Trophoblast cell (in vitro differentiated cells and primary cell): ENCODE measurements at regions not wholly inside any gene's neighbourhood (a gene's known extent, or its start where the extent isn't known, plus 50 kb on each side); places are given as distances from the start of the nearest gene placed in this dataset.

Experiments
- DNase-seq, 2 donors: peaks; one replicate each; pipeline ENCODE4 v3.0.0-alpha.2; 2016
- H2AFZ ChIP-seq: 2 replicates; pipeline ENCODE4 v1.6.1; 2013; ENCODE audit warnings: low read length, moderate library complexity, mild to moderate bottlenecking; ENCODE audit not compliant: insufficient read depth, poor library complexity
- H2AK5ac ChIP-seq: 2 replicates; pipeline ENCODE4 v1.6.1; 2013; ENCODE audit warnings: mild to moderate bottlenecking, low read length
- H2BK120ac ChIP-seq: 2 replicates; pipeline ENCODE4 v1.6.1; 2013; ENCODE audit warnings: low read length, mild to moderate bottlenecking, moderate library complexity; ENCODE audit not compliant: insufficient read depth, poor library complexity
- H2BK12ac ChIP-seq: 2 replicates; pipeline ENCODE4 v1.6.1; 2013; ENCODE audit warnings: mild to moderate bottlenecking, low read length, moderate library complexity
- H2BK5ac ChIP-seq: 2 replicates; pipeline ENCODE4 v1.6.1; 2013; ENCODE audit warnings: low read length, low read depth, moderate library complexity, mild to moderate bottlenecking; ENCODE audit not compliant: poor library complexity
- H3K14ac ChIP-seq: 2 replicates; pipeline ENCODE4 v1.6.1; 2013; ENCODE audit warnings: mild to moderate bottlenecking, low read length
- H3K18ac ChIP-seq: 2 replicates; pipeline ENCODE4 v1.6.1; 2013; ENCODE audit warnings: mild to moderate bottlenecking, low read length
- H3K23ac ChIP-seq: 2 replicates; pipeline ENCODE4 v1.6.1; 2013; ENCODE audit warnings: low read length
- H3K27ac ChIP-seq: 2 replicates; pipeline ENCODE4 v1.5.1; 2013; ENCODE audit warnings: low read depth, mild to moderate bottlenecking, inconsistent platforms, low read length, moderate library complexity
- H3K27me3 ChIP-seq: 2 replicates; pipeline ENCODE4 v1.6.1; 2013; ENCODE audit warnings: inconsistent platforms, mild to moderate bottlenecking, low read length, moderate library complexity; ENCODE audit not compliant: insufficient read depth
- H3K36me3 ChIP-seq, 2 experiments: 1 replicate in 1 of 2; 2 replicates in 1 of 2; pipeline ENCODE4 v1.6.1; 2013; ENCODE audit warnings: low read length in 2 of 2, mild to moderate bottlenecking in 2 of 2, moderate library complexity in 1 of 2; ENCODE audit not compliant: insufficient read depth in 2 of 2, control insufficient read depth in 1 of 2
- H3K4ac ChIP-seq: 2 replicates; pipeline ENCODE4 v1.6.1; 2013; ENCODE audit warnings: low read depth, mild to moderate bottlenecking, low read length, moderate library complexity
- H3K4me1 ChIP-seq, 2 experiments: 1 replicate in 1 of 2; 2 replicates in 1 of 2; pipeline ENCODE4 v1.6.1; 2013; ENCODE audit warnings: low read length in 2 of 2, mild to moderate bottlenecking in 2 of 2, moderate library complexity in 1 of 2; ENCODE audit not compliant: insufficient read depth in 2 of 2, control insufficient read depth in 1 of 2
- H3K4me2 ChIP-seq: 2 replicates; pipeline ENCODE4 v1.6.1; 2013; ENCODE audit warnings: inconsistent platforms, mild to moderate bottlenecking, low read length, moderate library complexity
- H3K4me3 ChIP-seq: 2 replicates; pipeline ENCODE4 v1.5.1; 2013; ENCODE audit warnings: mild to moderate bottlenecking, low read depth, low read length, inconsistent platforms
- H3K79me1 ChIP-seq: one replicate; pipeline ENCODE4 v1.6.1; 2013; ENCODE audit warnings: low read length
- H3K79me2 ChIP-seq: 2 replicates; pipeline ENCODE4 v1.6.1; 2013; ENCODE audit warnings: low read length, mild to moderate bottlenecking; ENCODE audit not compliant: control insufficient read depth, insufficient read depth, poor library complexity
- H3K9ac ChIP-seq: 2 replicates; pipeline ENCODE4 v1.6.1; 2013; ENCODE audit warnings: mild to moderate bottlenecking, low read length
- H3K9me3 ChIP-seq: 2 replicates; pipeline ENCODE4 v1.6.1; 2013; ENCODE audit warnings: low read depth, mild to moderate bottlenecking, control low read depth, inconsistent platforms, low read length; ENCODE audit not compliant: insufficient read depth
- H4K12ac ChIP-seq: 2 replicates; pipeline ENCODE4 v1.6.1; 2013; ENCODE audit warnings: low read depth, mild to moderate bottlenecking, low read length, moderate library complexity
- H4K8ac ChIP-seq: 2 replicates; pipeline ENCODE4 v1.6.1; 2013; ENCODE audit warnings: low read depth, mild to moderate bottlenecking, low read length, moderate library complexity
- H4K91ac ChIP-seq: one replicate; pipeline ENCODE4 v1.6.1; 2013; ENCODE audit warnings: low read depth, mild to moderate bottlenecking, low read length, moderate library complexity
- WGBS: extraction: QIAGEN DNeasy Blood & Tissue Kit; methylation state at CpG from one replicate; pipeline ENCODE4 v1.1.7; 2013; ENCODE audit warnings: missing lambda C conversion rate; ENCODE audit not compliant: insufficient read length, insufficient coverage; ENCODE audit errors: extremely low coverage; 5-methylcytosine and 5-hydroxymethylcytosine counted together

DNA sequence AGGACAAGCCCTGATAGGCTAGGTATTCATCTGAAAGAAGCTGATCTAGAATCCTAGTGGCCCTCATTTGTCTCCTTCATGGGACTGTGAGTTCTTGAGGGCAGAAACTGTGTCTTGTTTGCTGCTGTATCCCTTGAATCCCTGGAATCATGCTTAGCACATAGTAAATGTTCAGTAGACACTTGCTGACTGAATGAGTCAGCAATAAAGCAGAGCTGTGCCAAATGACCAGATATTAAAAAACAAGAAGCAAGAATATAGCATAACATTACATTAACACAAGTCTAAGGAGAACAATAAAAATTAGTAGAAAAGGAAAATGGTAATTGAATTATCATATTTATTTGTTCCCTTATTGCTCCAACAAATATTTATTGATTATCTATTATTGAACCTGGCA is 420.5 kb downstream of the ZSWIM6 start:
- no peak overlapping the region for H3K4me3 ChIP-seq
- no peak overlapping the region for H2AFZ ChIP-seq
- no peak overlapping the region for H4K12ac ChIP-seq
- no peaks in the 10 kb centered on the region for H3K79me1 ChIP-seq
- no peak overlapping the region for H3K27ac ChIP-seq
- H3K4me2 ChIP-seq = no peak overlapping the region
- no peaks in the 10 kb centered on the region for H3K36me3 ChIP-seq
- no peak overlapping the region for H2BK5ac ChIP-seq
- no peaks in the 10 kb centered on the region for H3K4me1 ChIP-seq
- no peak overlapping the region for H2BK120ac ChIP-seq
- no peak overlapping the region for H3K9ac ChIP-seq
- H3K9me3 ChIP-seq = no peaks in the 10 kb centered on the region
- no peak for DNase-seq
- no peak overlapping the region for H3K18ac ChIP-seq
- no peak overlapping the region for H2BK12ac ChIP-seq
- H3K4ac ChIP-seq = no peak overlapping the region
- no peaks in the 10 kb centered on the region for H3K27me3 ChIP-seq
- H4K91ac ChIP-seq = no peak overlapping the region
- H2AK5ac ChIP-seq = no peak overlapping the region
- no peak overlapping the region for H4K8ac ChIP-seq
- no peaks in the 10 kb centered on the region for H3K79me2 ChIP-seq
- H3K14ac ChIP-seq = no peak overlapping the region
- no peak overlapping the region for H3K23ac ChIP-seq

GRCh38 chr5:61754792-61755191 is 422.7 kb downstream of the ZSWIM6 start:
- Histone ChIP-seq H3K18ac (no peak overlapping the region), H3K36me3 (no peaks in the 10 kb centered on the region), H3K27ac (no peak overlapping the region), H2BK120ac (no peak overlapping the region), H3K79me2 (no peaks in the 10 kb centered on the region), H2AK5ac (no peak overlapping the region), H4K91ac (no peak overlapping the region), H3K4me2 (no peak overlapping the region), H3K9ac (no peak overlapping the region), H3K79me1 (no peaks in the 10 kb centered on the region), H2BK12ac (no peak overlapping the region), H4K8ac (no peak overlapping the region), H3K23ac (no peak overlapping the region), H3K27me3 (no peaks in the 10 kb centered on the region), H3K4me3 (no peak overlapping the region), H2AFZ (no peak overlapping the region), H3K4me1 (no peaks in the 10 kb centered on the region), H2BK5ac (no peak overlapping the region), H3K9me3 (no peaks in the 10 kb centered on the region), H3K4ac (no peak overlapping the region), H3K14ac (no peak overlapping the region), H4K12ac (no peak overlapping the region)
- no peak for DNase-seq
- no CpG with 5 or more reads among the region's 1 CpG for WGBS

- no peaks in the 10 kb centered on the region for H3K4me1 ChIP-seq
- no peaks in the 10 kb centered on the region for H3K79me1 ChIP-seq
- H4K8ac ChIP-seq = no peak overlapping the region
- no peak overlapping the region for H3K9ac ChIP-seq
- no peak overlapping the region for H4K12ac ChIP-seq
- no peaks in the 10 kb centered on the region for H3K79me2 ChIP-seq
- H3K27ac ChIP-seq = no peak overlapping the region
- H2BK12ac ChIP-seq = no peak overlapping the region
- no CpG with 5 or more reads among the region's 4 CpGs for WGBS
- no peak overlapping the region for H4K91ac ChIP-seq
- no peaks in the 10 kb centered on the region for H3K36me3 ChIP-seq
- H3K27me3 ChIP-seq = no peaks in the 10 kb centered on the region
- no peak overlapping the region for H2AK5ac ChIP-seq
- no peak overlapping the region for H3K4me2 ChIP-seq
- no peak overlapping the region for H2BK120ac ChIP-seq
- no peak overlapping the region for H3K23ac ChIP-seq
- no peak overlapping the region for H2AFZ ChIP-seq
- no peak for DNase-seq
- no peak overlapping the region for H3K18ac ChIP-seq
- H3K4me3 ChIP-seq = no peak overlapping the region
- H3K9me3 ChIP-seq = no peaks in the 10 kb centered on the region
- H2BK5ac ChIP-seq = no peak overlapping the region
- no peak overlapping the region for H3K14ac ChIP-seq
- H3K4ac ChIP-seq = no peak overlapping the region
Measured at GRCh38 chr5:61755726-61756222, 423.7 kb downstream of the ZSWIM6 start.

GRCh38 chr5:61758711-61759110 is 426.7 kb downstream of the ZSWIM6 start:
- Histone ChIP-seq H4K91ac (no peak overlapping the region), H3K9ac (no peak overlapping the region), H2BK5ac (no peak overlapping the region), H3K27me3 (no peaks in the 10 kb centered on the region), H4K8ac (no peak overlapping the region), H3K27ac (no peak overlapping the region), H3K4me1 (no peaks in the 10 kb centered on the region), H2BK12ac (no peak overlapping the region), H3K36me3 (no peaks in the 10 kb centered on the region), H3K14ac (no peak overlapping the region), H3K18ac (no peak overlapping the region), H2BK120ac (no peak overlapping the region), H3K9me3 (no peaks in the 10 kb centered on the region), H3K4ac (no peak overlapping the region), H2AFZ (no peak overlapping the region), H3K79me2 (no peaks in the 10 kb centered on the region), H4K12ac (no peak overlapping the region), H3K4me2 (no peak overlapping the region), H3K4me3 (no peak overlapping the region), H3K23ac (no peak overlapping the region), H2AK5ac (no peak overlapping the region), H3K79me1 (no peaks in the 10 kb centered on the region)
- no peak for DNase-seq
- WGBS = no CpG with 5 or more reads among the region's 6 CpGs
